ENCODE measurements at regions not wholly inside any gene's neighbourhood (a gene's known extent, or its start where the extent isn't known, plus 50 kb on each side); places are given as distances from the start of the nearest gene placed in this dataset.

DNA sequence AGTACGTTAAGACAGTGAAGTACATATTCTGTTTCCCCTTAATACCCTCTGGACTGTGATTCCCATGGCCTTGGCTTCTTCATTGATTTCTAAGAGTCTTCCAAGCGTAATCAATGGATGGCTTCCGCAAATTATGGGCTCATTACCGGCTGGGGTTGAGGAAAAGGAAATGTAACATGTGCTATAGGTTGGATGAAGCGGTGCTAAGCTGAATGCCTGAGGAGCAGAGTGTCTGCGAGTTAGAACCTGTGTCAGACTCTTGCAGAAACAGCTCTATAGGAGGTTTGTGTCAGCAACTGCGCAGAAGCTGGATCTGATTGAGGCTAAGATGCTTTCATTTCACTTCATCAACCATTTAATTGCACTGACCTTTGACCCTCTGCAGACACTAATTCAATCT, 114.3 kb upstream of the CDH18 start:
- Histone ChIP-seq H3K4me3 (ENCODE audit: severe bottlenecking) (no peak overlapping the region), H3K36me3 (ENCODE audit: low read depth) (no peaks in the 10 kb centered on the region), H3K9me3 (ENCODE audit: severe bottlenecking) (no peaks in the 10 kb centered on the region), H3K27ac (ENCODE audit: poor library complexity, severe bottlenecking) (no peak overlapping the region), H3K27me3 (ENCODE audit: insufficient read depth, poor library complexity, severe bottlenecking) (no peaks in the 10 kb centered on the region), H3K4me1 (ENCODE audit: insufficient read depth, poor library complexity, severe bottlenecking) (no peaks in the 10 kb centered on the region)
- DNase-seq (ENCODE audit: low spot score): no peak
- ATAC-seq (ENCODE audit: low read depth): no peak; the same call in 2 of the 3 replicates
- TF ChIP-seq, protein P1, sequence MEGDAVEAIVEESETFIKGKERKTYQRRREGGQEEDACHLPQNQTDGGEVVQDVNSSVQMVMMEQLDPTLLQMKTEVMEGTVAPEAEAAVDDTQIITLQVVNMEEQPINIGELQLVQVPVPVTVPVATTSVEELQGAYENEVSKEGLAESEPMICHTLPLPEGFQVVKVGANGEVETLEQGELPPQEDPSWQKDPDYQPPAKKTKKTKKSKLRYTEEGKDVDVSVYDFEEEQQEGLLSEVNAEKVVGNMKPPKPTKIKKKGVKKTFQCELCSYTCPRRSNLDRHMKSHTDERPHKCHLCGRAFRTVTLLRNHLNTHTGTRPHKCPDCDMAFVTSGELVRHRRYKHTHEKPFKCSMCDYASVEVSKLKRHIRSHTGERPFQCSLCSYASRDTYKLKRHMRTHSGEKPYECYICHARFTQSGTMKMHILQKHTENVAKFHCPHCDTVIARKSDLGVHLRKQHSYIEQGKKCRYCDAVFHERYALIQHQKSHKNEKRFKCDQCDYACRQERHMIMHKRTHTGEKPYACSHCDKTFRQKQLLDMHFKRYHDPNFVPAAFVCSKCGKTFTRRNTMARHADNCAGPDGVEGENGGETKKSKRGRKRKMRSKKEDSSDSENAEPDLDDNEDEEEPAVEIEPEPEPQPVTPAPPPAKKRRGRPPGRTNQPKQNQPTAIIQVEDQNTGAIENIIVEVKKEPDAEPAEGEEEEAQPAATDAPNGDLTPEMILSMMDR (IDR thresholded peaks at IDR 0.05; ENCODE audit: poor library complexity, severe bottlenecking): no peak

DNA sequence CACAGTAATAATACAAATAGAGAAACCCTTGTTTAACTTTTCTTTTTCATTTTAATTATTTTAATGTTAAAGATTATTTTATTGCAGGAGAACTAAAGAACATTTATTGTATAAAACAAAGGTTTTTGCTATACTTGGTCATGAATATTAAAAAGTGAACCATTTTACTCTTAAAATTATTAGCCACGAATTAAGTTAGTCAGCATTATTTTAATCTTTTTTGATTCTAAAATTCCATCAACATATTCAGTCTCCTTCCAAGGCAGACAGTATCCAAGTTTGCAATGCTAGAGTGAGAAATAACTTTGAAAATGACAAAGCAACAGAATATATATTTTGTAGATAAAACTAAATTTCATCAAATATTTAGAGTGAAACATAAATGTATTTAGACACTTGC, 110.7 kb upstream of the CDH18 start:
- H3K27me3 ChIP-seq (ENCODE audit: insufficient read depth, poor library complexity, severe bottlenecking): no peaks in the 10 kb centered on the region
- H3K4me3 ChIP-seq (ENCODE audit: severe bottlenecking): no peak overlapping the region
- H3K36me3 ChIP-seq (ENCODE audit: low read depth): no peaks in the 10 kb centered on the region
- no peaks in the 10 kb centered on the region for H3K4me1 ChIP-seq (ENCODE audit: insufficient read depth, poor library complexity, severe bottlenecking)
- H3K27ac ChIP-seq (ENCODE audit: poor library complexity, severe bottlenecking): no peak overlapping the region
- ATAC-seq (ENCODE audit: low read depth) (no peak), DNase-seq (ENCODE audit: low spot score) (no peak)
- TF ChIP-seq, protein P1 (IDR thresholded peaks at IDR 0.05; ENCODE audit: poor library complexity, severe bottlenecking): no peak
- no peaks in the 10 kb centered on the region for H3K9me3 ChIP-seq (ENCODE audit: severe bottlenecking)

DNA sequence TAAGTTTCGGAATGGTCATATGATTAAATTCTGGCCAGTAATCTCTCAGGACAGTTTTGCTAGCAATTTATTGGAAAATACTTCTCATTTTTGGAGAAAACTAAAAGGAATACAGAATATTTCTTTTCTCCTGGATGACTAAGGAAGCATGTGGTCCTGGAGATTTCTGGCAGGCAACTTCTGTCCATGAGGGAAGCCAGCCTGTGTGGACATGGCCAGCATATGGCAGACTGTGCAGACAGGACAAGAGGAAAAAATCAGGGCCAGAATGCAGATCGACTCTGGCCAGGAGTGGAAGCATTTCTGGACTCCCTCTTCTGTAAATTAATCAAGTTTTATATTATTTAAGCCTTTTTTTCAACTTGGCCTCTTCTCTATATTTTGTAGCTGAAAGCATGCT, 100.4 kb upstream of the CDH18 start:
- no peaks in the 10 kb centered on the region for H3K27me3 ChIP-seq (ENCODE audit: insufficient read depth, poor library complexity, severe bottlenecking)
- H3K9me3 ChIP-seq (ENCODE audit: severe bottlenecking): no peaks in the 10 kb centered on the region
- TF ChIP-seq, protein P1 (IDR thresholded peaks at IDR 0.05; ENCODE audit: poor library complexity, severe bottlenecking): no peak
- no peaks in the 10 kb centered on the region for H3K36me3 ChIP-seq (ENCODE audit: low read depth)
- H3K4me3 ChIP-seq (ENCODE audit: severe bottlenecking): no peak overlapping the region
- H3K27ac ChIP-seq (ENCODE audit: poor library complexity, severe bottlenecking): no peak overlapping the region
- ATAC-seq (ENCODE audit: low read depth): no peak
- no peaks in the 10 kb centered on the region for H3K4me1 ChIP-seq (ENCODE audit: insufficient read depth, poor library complexity, severe bottlenecking)
- DNase-seq (ENCODE audit: low spot score): no peak

DNA sequence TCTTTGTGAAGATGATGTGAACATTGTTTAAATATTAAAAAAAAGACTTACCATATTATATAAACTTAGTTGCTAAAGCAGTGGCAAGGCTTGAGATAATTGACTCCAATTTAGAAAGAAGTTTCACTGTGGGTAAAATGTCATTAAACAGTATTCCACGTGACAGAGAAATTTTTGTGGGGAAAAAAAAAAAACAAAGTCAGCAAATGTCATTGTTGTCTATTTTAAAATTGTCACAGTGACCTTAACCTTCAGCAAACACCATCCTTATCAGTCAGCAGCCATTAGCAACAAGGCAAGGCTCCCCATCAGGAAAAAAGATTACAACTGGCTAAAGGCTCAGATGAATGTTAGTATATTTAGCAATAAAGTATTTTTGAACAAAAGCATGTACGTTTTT, 99.3 kb upstream of the CDH18 start:
- Histone ChIP-seq H3K27me3 (ENCODE audit: insufficient read depth, poor library complexity, severe bottlenecking) (no peaks in the 10 kb centered on the region), H3K4me1 (ENCODE audit: insufficient read depth, poor library complexity, severe bottlenecking) (no peaks in the 10 kb centered on the region), H3K36me3 (ENCODE audit: low read depth) (no peaks in the 10 kb centered on the region), H3K9me3 (ENCODE audit: severe bottlenecking) (no peaks in the 10 kb centered on the region), H3K4me3 (ENCODE audit: severe bottlenecking) (no peak overlapping the region), H3K27ac (ENCODE audit: poor library complexity, severe bottlenecking) (no peak overlapping the region)
- DNase-seq (ENCODE audit: low spot score) (no peak), ATAC-seq (ENCODE audit: low read depth) (no peak)
- TF ChIP-seq, protein P1 (IDR thresholded peaks at IDR 0.05; ENCODE audit: poor library complexity, severe bottlenecking): no peak

DNA sequence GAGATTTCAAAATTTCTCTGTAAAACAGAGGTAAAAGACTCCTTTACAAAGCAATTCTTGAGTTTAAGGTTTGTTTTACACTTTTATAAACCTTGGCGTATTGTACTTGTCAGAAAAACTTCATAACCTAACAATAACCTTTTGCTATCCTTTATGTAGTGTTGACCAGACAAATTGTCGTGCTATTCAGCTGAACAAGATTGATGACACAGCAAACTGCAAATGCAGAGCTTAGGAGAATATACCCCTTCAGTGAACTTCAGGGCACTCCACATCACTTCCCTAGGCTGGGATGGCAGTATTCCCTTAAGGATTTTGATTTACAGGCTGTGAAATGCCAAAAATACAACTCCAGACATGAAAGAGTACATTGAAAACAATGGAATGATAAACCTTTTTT, 89.2 kb upstream of the CDH18 start:
- no peaks in the 10 kb centered on the region for H3K9me3 ChIP-seq (ENCODE audit: severe bottlenecking)
- ATAC-seq (ENCODE audit: low read depth) (no peak), DNase-seq (ENCODE audit: low spot score) (no peak)

More for the DNA sequence above, 89.2 kb upstream of the CDH18 start:
- TF ChIP-seq, protein P1 (IDR thresholded peaks at IDR 0.05; ENCODE audit: poor library complexity, severe bottlenecking): no peak
- H3K36me3 ChIP-seq (ENCODE audit: low read depth): no peaks in the 10 kb centered on the region
- H3K27me3 ChIP-seq (ENCODE audit: insufficient read depth, poor library complexity, severe bottlenecking): no peaks in the 10 kb centered on the region
- no peak overlapping the region for H3K4me3 ChIP-seq (ENCODE audit: severe bottlenecking)
- H3K27ac ChIP-seq (ENCODE audit: poor library complexity, severe bottlenecking): no peak overlapping the region
- H3K4me1 ChIP-seq (ENCODE audit: insufficient read depth, poor library complexity, severe bottlenecking): no peaks in the 10 kb centered on the region
